ENCODE measurements at regions not wholly inside any gene's neighbourhood (a gene's known extent, or its start where the extent isn't known, plus 50 kb on each side); places are given as distances from the start of the nearest gene placed in this dataset.
"Not testable (repeated sequence)": the region's sequence is repeated elsewhere in the genome, so short reads cannot be mapped to it uniquely, and the experiment has no call there.

GRCh38 chr17:30686538-30687479, 137.7 kb downstream of the CRLF3 start:
- DNase-seq: not testable (repeated sequence)

- DNase-seq: not testable (repeated sequence)
Observed at GRCh38 chr17:30682280-30682679, 142.2 kb downstream of the CRLF3 start.

GRCh38 chr17:30680681-30681080, 143.8 kb downstream of the CRLF3 start:
- not testable (repeated sequence) for DNase-seq

GRCh38 chr17:30677550-30678249, 146.8 kb downstream of the CRLF3 start:
- DNase-seq: no peak

- DNase-seq: not testable (repeated sequence)
Observed at GRCh38 chr17:30675777-30676492, 148.6 kb downstream of the CRLF3 start.

- DNase-seq: not testable (repeated sequence)
Observed at GRCh38 chr17:30669217-30669649, 155.3 kb downstream of the CRLF3 start.

- not testable (repeated sequence) for DNase-seq
Observed at GRCh38 chr17:30668360-30669181, 155.9 kb downstream of the CRLF3 start.

- DNase-seq: not testable (repeated sequence)
Observed at GRCh38 chr17:30667657-30668359, 156.7 kb downstream of the CRLF3 start.

- DNase-seq: not testable (repeated sequence)
Observed at GRCh38 chr17:30666838-30667656, 157.4 kb downstream of the CRLF3 start.

- not testable (repeated sequence) for DNase-seq
Observed at GRCh38 chr17:30663727-30664455, 160.6 kb downstream of the CRLF3 start.

GRCh38 chr17:30657148-30657547, 167.3 kb downstream of the CRLF3 start:
- DNase-seq: not testable (repeated sequence)

GRCh38 chr17:30653038-30653437, 171.5 kb downstream of the CRLF3 start:
- DNase-seq: not testable (repeated sequence)

- DNase-seq: not testable (repeated sequence)
Observed at GRCh38 chr17:30650149-30650548, 172.9 kb downstream of the GOSR1 start.

GRCh38 chr17:30648015-30648620, 170.9 kb downstream of the GOSR1 start:
- DNase-seq: not testable (repeated sequence)

- not testable (repeated sequence) for DNase-seq
Observed at GRCh38 chr17:30645875-30646274, 168.7 kb downstream of the GOSR1 start.

- not testable (repeated sequence) for DNase-seq
Observed at GRCh38 chr17:30644713-30645112, 167.5 kb downstream of the GOSR1 start.

- not testable (repeated sequence) for DNase-seq
Observed at GRCh38 chr17:30644287-30644686, 167.1 kb downstream of the GOSR1 start.

- DNase-seq: not testable (repeated sequence)
Observed at GRCh38 chr17:30641428-30641827, 164.2 kb downstream of the GOSR1 start.

- DNase-seq: not testable (repeated sequence)
Observed at GRCh38 chr17:30639391-30639790, 162.2 kb downstream of the GOSR1 start.

Data from 8988T (cell line).